ENCODE measurements at regions not wholly inside any gene's neighbourhood (a gene's known extent, or its start where the extent isn't known, plus 50 kb on each side); places are given as distances from the start of the nearest gene placed in this dataset.

DNA sequence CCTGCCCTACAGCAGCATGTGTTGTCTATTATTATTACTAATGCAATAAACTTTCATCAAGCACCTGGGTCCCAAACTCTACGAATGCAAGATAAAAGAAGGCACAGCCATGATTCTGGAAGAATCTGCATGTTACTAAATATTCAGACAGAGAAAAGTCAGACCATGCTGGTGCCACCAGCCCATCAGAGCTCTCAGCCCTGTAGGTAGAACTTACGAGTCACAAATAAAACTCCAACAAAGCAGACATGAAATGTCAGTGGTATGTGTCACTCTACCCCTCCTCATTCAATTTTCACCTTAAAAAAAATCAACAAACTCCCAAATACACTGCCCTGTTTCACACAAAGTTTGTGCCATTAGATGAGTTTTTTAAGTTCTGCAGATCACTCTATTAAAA is 62.4 kb upstream of the TIAM1 start:
- TF ChIP-seq, protein P1, sequence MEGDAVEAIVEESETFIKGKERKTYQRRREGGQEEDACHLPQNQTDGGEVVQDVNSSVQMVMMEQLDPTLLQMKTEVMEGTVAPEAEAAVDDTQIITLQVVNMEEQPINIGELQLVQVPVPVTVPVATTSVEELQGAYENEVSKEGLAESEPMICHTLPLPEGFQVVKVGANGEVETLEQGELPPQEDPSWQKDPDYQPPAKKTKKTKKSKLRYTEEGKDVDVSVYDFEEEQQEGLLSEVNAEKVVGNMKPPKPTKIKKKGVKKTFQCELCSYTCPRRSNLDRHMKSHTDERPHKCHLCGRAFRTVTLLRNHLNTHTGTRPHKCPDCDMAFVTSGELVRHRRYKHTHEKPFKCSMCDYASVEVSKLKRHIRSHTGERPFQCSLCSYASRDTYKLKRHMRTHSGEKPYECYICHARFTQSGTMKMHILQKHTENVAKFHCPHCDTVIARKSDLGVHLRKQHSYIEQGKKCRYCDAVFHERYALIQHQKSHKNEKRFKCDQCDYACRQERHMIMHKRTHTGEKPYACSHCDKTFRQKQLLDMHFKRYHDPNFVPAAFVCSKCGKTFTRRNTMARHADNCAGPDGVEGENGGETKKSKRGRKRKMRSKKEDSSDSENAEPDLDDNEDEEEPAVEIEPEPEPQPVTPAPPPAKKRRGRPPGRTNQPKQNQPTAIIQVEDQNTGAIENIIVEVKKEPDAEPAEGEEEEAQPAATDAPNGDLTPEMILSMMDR (IDR thresholded peaks at IDR 0.05; ENCODE audit: low read depth, low read length, missing input control) = no peak
- TF ChIP-seq YY1 (IDR thresholded peaks at IDR 0.05) (no peak), SP1 (IDR thresholded peaks at IDR 0.05) (no peak), RAD21 (IDR thresholded peaks at IDR 0.05) (no peak), EGR1 (IDR thresholded peaks at IDR 0.05; ENCODE audit: low read depth in 2 of 2) (no peak), JUND (IDR thresholded peaks at IDR 0.05) (no peak), HNF4A (conservative IDR thresholded peaks at IDR 0.05) (no peak), ZBTB33 (IDR thresholded peaks at IDR 0.05) (no peak), NR2F2 (IDR thresholded peaks at IDR 0.05) (no peak), GABPA (IDR thresholded peaks at IDR 0.05 in 1 of 2, conservative IDR thresholded peaks at IDR 0.05 in 1 of 2) (no peak), FOXA1 (IDR thresholded peaks at IDR 0.05) (no peak), ATF3 (IDR thresholded peaks at IDR 0.05) (no peak), RXRA (IDR thresholded peaks at IDR 0.05) (no peak)
- TF ChIP-seq, protein P2, sequence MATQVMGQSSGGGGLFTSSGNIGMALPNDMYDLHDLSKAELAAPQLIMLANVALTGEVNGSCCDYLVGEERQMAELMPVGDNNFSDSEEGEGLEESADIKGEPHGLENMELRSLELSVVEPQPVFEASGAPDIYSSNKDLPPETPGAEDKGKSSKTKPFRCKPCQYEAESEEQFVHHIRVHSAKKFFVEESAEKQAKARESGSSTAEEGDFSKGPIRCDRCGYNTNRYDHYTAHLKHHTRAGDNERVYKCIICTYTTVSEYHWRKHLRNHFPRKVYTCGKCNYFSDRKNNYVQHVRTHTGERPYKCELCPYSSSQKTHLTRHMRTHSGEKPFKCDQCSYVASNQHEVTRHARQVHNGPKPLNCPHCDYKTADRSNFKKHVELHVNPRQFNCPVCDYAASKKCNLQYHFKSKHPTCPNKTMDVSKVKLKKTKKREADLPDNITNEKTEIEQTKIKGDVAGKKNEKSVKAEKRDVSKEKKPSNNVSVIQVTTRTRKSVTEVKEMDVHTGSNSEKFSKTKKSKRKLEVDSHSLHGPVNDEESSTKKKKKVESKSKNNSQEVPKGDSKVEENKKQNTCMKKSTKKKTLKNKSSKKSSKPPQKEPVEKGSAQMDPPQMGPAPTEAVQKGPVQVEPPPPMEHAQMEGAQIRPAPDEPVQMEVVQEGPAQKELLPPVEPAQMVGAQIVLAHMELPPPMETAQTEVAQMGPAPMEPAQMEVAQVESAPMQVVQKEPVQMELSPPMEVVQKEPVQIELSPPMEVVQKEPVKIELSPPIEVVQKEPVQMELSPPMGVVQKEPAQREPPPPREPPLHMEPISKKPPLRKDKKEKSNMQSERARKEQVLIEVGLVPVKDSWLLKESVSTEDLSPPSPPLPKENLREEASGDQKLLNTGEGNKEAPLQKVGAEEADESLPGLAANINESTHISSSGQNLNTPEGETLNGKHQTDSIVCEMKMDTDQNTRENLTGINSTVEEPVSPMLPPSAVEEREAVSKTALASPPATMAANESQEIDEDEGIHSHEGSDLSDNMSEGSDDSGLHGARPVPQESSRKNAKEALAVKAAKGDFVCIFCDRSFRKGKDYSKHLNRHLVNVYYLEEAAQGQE (IDR thresholded peaks at IDR 0.05) = no peak

Data from liver (tissue), 3 donors.